HEK293 (cell line): ENCODE measurements at regions not wholly inside any gene's neighbourhood (a gene's known extent, or its start where the extent isn't known, plus 50 kb on each side); places are given as distances from the start of the nearest gene placed in this dataset.

Source experiments
- CTCF ChIA-PET: fragments of 350-600 bp; formaldehyde crosslinking; extraction: SDS; loops from one replicate; lab custom pipeline; 2021; ENCODE audit warnings: antibody characterized with exemption; lab: Yijun Ruan, JAX
- POLR2A ChIA-PET: fragments of 300-600 bp; formaldehyde crosslinking; extraction: SDS; loops from one replicate; lab custom pipeline; 2020; ENCODE audit warnings: antibody characterized with exemption, inconsistent platforms; lab: Yijun Ruan, JAX
- H3K27ac ChIP-seq: fragments of 200-500 bp; sonication (Bioruptor generic); 2 replicates; pipeline ENCODE4 v1.5.1; 2014; ENCODE audit warnings: low read depth, low read length, control low read depth, inconsistent platforms; ENCODE audit errors: extremely low read depth
- H3K36me3 ChIP-seq, 2 experiments: fragments of 200-500 bp in 1 of 2; sonication (Bioruptor generic) in 1 of 2; 1 replicate in 1 of 2; 2 replicates in 1 of 2; pipeline ENCODE4 v1.5.1; 2014 to 2017; ENCODE audit warnings: inconsistent platforms in 2 of 2, low read length in 2 of 2; ENCODE audit not compliant: control insufficient read depth in 2 of 2, insufficient read depth in 1 of 2
- H3K4me1 ChIP-seq: fragments of 200-500 bp; sonication (Bioruptor generic); 2 replicates; pipeline ENCODE4 v1.5.1; 2014; ENCODE audit warnings: mild to moderate bottlenecking, low read length, inconsistent platforms; ENCODE audit not compliant: control insufficient read depth, insufficient read depth
- H3K4me3 ChIP-seq: 2 replicates; pipeline ENCODE4 v1.5.1; 2011; ENCODE audit warnings: low read depth, mild to moderate bottlenecking, control low read depth, low read length, moderate library complexity
- H3K9me3 ChIP-seq: fragments of 200-500 bp; sonication (Bioruptor generic); 2 replicates; pipeline ENCODE4 v1.5.1; 2014; ENCODE audit warnings: low read depth, low read length, inconsistent platforms; ENCODE audit not compliant: control insufficient read depth, insufficient read depth
- EGR2 ChIP-seq: fragments of 450-650 bp; formaldehyde crosslinking; IDR thresholded peaks from 2 replicates; pipeline ENCODE4 v1.5.1; 2016; ENCODE audit warnings: low read depth, missing biosample characterization, missing genetic modification characterization
- KLF16 ChIP-seq: fragments of 450-650 bp; formaldehyde crosslinking; IDR thresholded peaks from 2 replicates; pipeline ENCODE4 v1.5.1; 2017; ENCODE audit warnings: missing biosample characterization, missing genetic modification characterization
- REPIN1 ChIP-seq: fragments of 450-650 bp; formaldehyde crosslinking; IDR thresholded peaks from 2 replicates; pipeline ENCODE4 v1.5.1; 2017; ENCODE audit warnings: missing biosample characterization, missing genetic modification characterization, low read depth
- YY2 ChIP-seq: fragments of 450-650 bp; formaldehyde crosslinking; IDR thresholded peaks from 2 replicates; pipeline ENCODE4 v1.5.1; 2016; ENCODE audit warnings: missing biosample characterization, missing genetic modification characterization
- ZBTB21 ChIP-seq: fragments of 450-650 bp; formaldehyde crosslinking; IDR thresholded peaks from 2 replicates; pipeline ENCODE4 v1.5.1; 2017; ENCODE audit warnings: missing biosample characterization, missing genetic modification characterization
- ZFP37 ChIP-seq: fragments of 450-650 bp; formaldehyde crosslinking; IDR thresholded peaks from 2 replicates; pipeline ENCODE4 v1.5.1; 2016; ENCODE audit warnings: missing biosample characterization, missing genetic modification characterization
- ZFP41 ChIP-seq: fragments of 450-650 bp; formaldehyde crosslinking; IDR thresholded peaks from 2 replicates; pipeline ENCODE4 v1.5.1; 2016; ENCODE audit warnings: missing biosample characterization, missing genetic modification characterization, borderline replicate concordance
- ZNF112 ChIP-seq: fragments of 450-650 bp; formaldehyde crosslinking; IDR thresholded peaks from 2 replicates; pipeline ENCODE4 v1.5.0; 2017; ENCODE audit warnings: missing biosample characterization, missing genetic modification characterization
- ZNF114 ChIP-seq: fragments of 450-650 bp; formaldehyde crosslinking; IDR thresholded peaks from 2 replicates; pipeline ENCODE4 v1.5.0; 2017; ENCODE audit warnings: missing biosample characterization, missing genetic modification characterization
- ZNF133 ChIP-seq: fragments of 450-650 bp; formaldehyde crosslinking; IDR thresholded peaks from 2 replicates; pipeline ENCODE4 v1.5.1; 2016; ENCODE audit warnings: missing biosample characterization, missing genetic modification characterization
- ZNF146 ChIP-seq: fragments of 450-650 bp; formaldehyde crosslinking; IDR thresholded peaks from 2 replicates; pipeline ENCODE4 v1.5.1; 2016; ENCODE audit warnings: missing biosample characterization, missing genetic modification characterization
- ZNF155 ChIP-seq: fragments of 450-650 bp; formaldehyde crosslinking; IDR thresholded peaks from 2 replicates; pipeline ENCODE4 v1.5.1; 2016; ENCODE audit warnings: missing biosample characterization, missing genetic modification characterization
- ZNF16 ChIP-seq: fragments of 450-650 bp; formaldehyde crosslinking; IDR thresholded peaks from 2 replicates; pipeline ENCODE4 v1.5.1; 2016; ENCODE audit warnings: low read depth, missing biosample characterization, missing genetic modification characterization
- ZNF19 ChIP-seq: fragments of 450-650 bp; formaldehyde crosslinking; IDR thresholded peaks from 2 replicates; pipeline ENCODE4; 2016; ENCODE audit warnings: missing biosample characterization, missing genetic modification characterization, low read depth
- ZNF202 ChIP-seq: fragments of 450-650 bp; formaldehyde crosslinking; IDR thresholded peaks from 2 replicates; pipeline ENCODE4 v1.5.1; 2016; ENCODE audit warnings: missing biosample characterization, missing genetic modification characterization, borderline replicate concordance
- ZNF214 ChIP-seq: fragments of 450-650 bp; formaldehyde crosslinking; IDR thresholded peaks from 2 replicates; pipeline ENCODE4 v1.5.1; 2017; ENCODE audit warnings: missing biosample characterization, mild to moderate bottlenecking, missing genetic modification characterization, borderline replicate concordance
- ZNF24 ChIP-seq: fragments of 450-650 bp; formaldehyde crosslinking; IDR thresholded peaks from 2 replicates; pipeline ENCODE4 v1.5.1; 2016; ENCODE audit warnings: missing biosample characterization, missing genetic modification characterization
- ZNF248 ChIP-seq: fragments of 450-650 bp; formaldehyde crosslinking; IDR thresholded peaks from 2 replicates; pipeline ENCODE4 v1.5.1; 2017; ENCODE audit warnings: missing biosample characterization, missing genetic modification characterization
- ZNF266 ChIP-seq: fragments of 450-650 bp; formaldehyde crosslinking; IDR thresholded peaks from 2 replicates; pipeline ENCODE4 v1.5.1; 2016; ENCODE audit warnings: missing biosample characterization, missing genetic modification characterization, low read depth
- ZNF292 ChIP-seq: fragments of 450-650 bp; formaldehyde crosslinking; IDR thresholded peaks from 2 replicates; pipeline ENCODE4 v1.5.1; 2016; ENCODE audit warnings: low read depth, missing biosample characterization, missing genetic modification characterization, borderline replicate concordance
- ZNF404 ChIP-seq: fragments of 450-650 bp; formaldehyde crosslinking; IDR thresholded peaks from 2 replicates; pipeline ENCODE4 v1.5.1; 2017; ENCODE audit warnings: missing biosample characterization, missing genetic modification characterization
- ZNF488 ChIP-seq: fragments of 450-650 bp; formaldehyde crosslinking; IDR thresholded peaks from 2 replicates; pipeline ENCODE4 v1.5.1; 2016; ENCODE audit warnings: missing biosample characterization, missing genetic modification characterization
- ZNF548 ChIP-seq: fragments of 450-650 bp; formaldehyde crosslinking; IDR thresholded peaks from 2 replicates; pipeline ENCODE4 v1.5.1; 2016; ENCODE audit warnings: missing biosample characterization, missing genetic modification characterization
- ZNF654 ChIP-seq: fragments of 450-650 bp; formaldehyde crosslinking; IDR thresholded peaks from 2 replicates; pipeline ENCODE4 v1.5.1; 2016; ENCODE audit warnings: low read depth, missing biosample characterization, missing genetic modification characterization
- ZNF701 ChIP-seq: fragments of 450-650 bp; formaldehyde crosslinking; IDR thresholded peaks from 2 replicates; pipeline ENCODE4 v1.5.1; 2016; ENCODE audit warnings: missing biosample characterization, missing genetic modification characterization
- ZNF747 ChIP-seq: fragments of 450-650 bp; formaldehyde crosslinking; IDR thresholded peaks from 2 replicates; pipeline ENCODE4 v1.5.1; 2016; ENCODE audit warnings: missing biosample characterization, missing genetic modification characterization
- ZNF785 ChIP-seq: fragments of 450-650 bp; formaldehyde crosslinking; IDR thresholded peaks from 2 replicates; pipeline ENCODE4 v1.5.1; 2016; ENCODE audit warnings: missing biosample characterization, missing genetic modification characterization
- ZNF830 ChIP-seq: fragments of 450-650 bp; IDR thresholded peaks from 2 replicates; pipeline ENCODE4 v1.5.0; 2018; ENCODE audit warnings: missing biosample characterization, missing genetic modification characterization, low read depth, mild to moderate bottlenecking, moderate library complexity
- ZNF837 ChIP-seq: fragments of 450-650 bp; formaldehyde crosslinking; IDR thresholded peaks from 2 replicates; pipeline ENCODE4 v1.5.1; 2016; ENCODE audit warnings: missing biosample characterization, missing genetic modification characterization
- ZNF843 ChIP-seq: fragments of 450-650 bp; formaldehyde crosslinking; IDR thresholded peaks from 2 replicates; pipeline ENCODE4 v1.5.1; 2016; ENCODE audit warnings: missing biosample characterization, missing genetic modification characterization
- TF ChIP-seq, protein P1 (sequence below): fragments of 450-650 bp; formaldehyde crosslinking; IDR thresholded peaks from 2 replicates; pipeline ENCODE4 v1.5.1; 2016; ENCODE audit warnings: missing biosample characterization, missing genetic modification characterization

DNA sequence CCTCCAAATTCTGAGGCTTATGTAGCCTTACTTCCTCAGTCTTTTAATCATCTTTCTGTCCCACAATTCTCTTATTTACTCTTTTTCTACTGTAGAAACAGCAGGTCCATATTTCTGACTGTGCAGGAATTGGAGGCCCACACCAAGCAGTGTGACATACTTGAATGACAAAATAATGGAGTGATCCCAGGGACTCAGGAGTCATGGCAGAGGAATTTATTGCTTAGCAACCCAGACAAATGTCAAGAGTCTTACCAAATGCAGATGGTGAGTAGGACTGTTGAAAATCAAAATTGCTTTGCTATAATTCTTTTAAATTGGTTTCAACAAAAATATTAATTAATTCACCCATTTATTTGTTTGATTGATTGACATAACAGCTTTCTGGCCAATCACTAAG lies 59.9 kb downstream of the HTR1B start:
- no peak for TF ChIP-seq ZNF843 (tag by site-specific recombination)
- TF ChIP-seq ZNF785 (tag by site-specific recombination), result no peak
- no peak for TF ChIP-seq EGR2 (tag by site-specific recombination)
- TF ChIP-seq ZBTB21 (tag by site-specific recombination), result no peak
- no peak for TF ChIP-seq ZNF830 (tag by site-specific recombination)
- no peak for TF ChIP-seq ZFP41 (tag by site-specific recombination)
- TF ChIP-seq ZNF133 (tag by site-specific recombination), result no peak
- no peak for TF ChIP-seq ZNF548 (tag by site-specific recombination)
- no peak for TF ChIP-seq ZNF202 (tag by site-specific recombination)
- TF ChIP-seq ZFP37, result no peak
- no peak for TF ChIP-seq ZNF248 (tag by site-specific recombination)
- TF ChIP-seq YY2 (tag by site-specific recombination), result no peak
- TF ChIP-seq ZNF19 (tag by site-specific recombination), result no peak
- CTCF ChIA-PET, result interaction anchor here (1.6 kb wide), 1 partner anchor 54 kb away, joined by 5 read pairs; no protein-coding TSS in a partner anchor
- no peak overlapping the region for H3K27ac ChIP-seq
- no peak overlapping the region for H3K4me3 ChIP-seq
- no peaks in the 10 kb centered on the region for H3K36me3 ChIP-seq
- H3K9me3 ChIP-seq, result no peaks in the 10 kb centered on the region
- no peaks in the 10 kb centered on the region for H3K4me1 ChIP-seq
- POLR2A ChIA-PET, result no interaction called here

- POLR2A ChIA-PET, result no interaction called here
- no peaks in the 10 kb centered on the region for H3K36me3 ChIP-seq
- no peaks in the 10 kb centered on the region for H3K9me3 ChIP-seq
- H3K27ac ChIP-seq, result no peak overlapping the region
- CTCF ChIA-PET, result no interaction called here
- TF ChIP-seq ZNF747 (tag by site-specific recombination) (no peak), ZBTB21 (tag by site-specific recombination) (no peak), ZNF488 (no peak), ZNF16 (tag by site-specific recombination) (no peak), ZNF112 (tag by site-specific recombination) (no peak), ZNF654 (tag by site-specific recombination) (no peak), ZNF701 (tag by site-specific recombination) (no peak), KLF16 (tag by site-specific recombination) (no peak), ZNF114 (tag by site-specific recombination) (no peak), ZNF843 (tag by site-specific recombination) (no peak), ZNF214 (no peak)
- TF ChIP-seq, all 188 proteins: peak for 0
- H3K4me1 ChIP-seq, result no peaks in the 10 kb centered on the region
- H3K4me3 ChIP-seq, result no peak overlapping the region
These were observed 62.1 kb downstream of the HTR1B start for GRCh38 chr6:77401231-77401630.

DNA sequence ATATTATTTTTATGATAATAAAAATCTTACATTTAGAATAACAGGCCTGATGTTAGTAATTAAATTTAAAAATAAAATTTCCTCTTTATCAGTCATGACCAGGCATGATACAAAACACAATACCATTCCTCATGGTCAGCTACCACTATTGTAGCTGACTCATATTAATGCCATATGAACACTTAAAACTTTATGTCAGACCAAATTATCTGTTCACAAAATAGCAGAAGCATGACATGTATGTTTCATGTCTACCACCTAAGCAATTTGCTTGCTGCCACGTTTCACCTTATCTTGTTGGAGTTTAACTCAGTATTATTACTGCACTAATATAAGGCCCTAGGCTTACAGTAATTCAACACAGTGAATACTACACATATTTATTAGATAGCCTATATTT lies 65.7 kb downstream of the HTR1B start:
- TF ChIP-seq ZNF24 (tag by site-specific recombination) (no peak), ZNF266 (tag by site-specific recombination) (no peak), REPIN1 (tag by site-specific recombination) (no peak), ZNF155 (tag by site-specific recombination) (no peak), ZNF830 (tag by site-specific recombination) (no peak), ZNF837 (tag by site-specific recombination) (no peak), ZNF404 (tag by site-specific recombination) (no peak), ZNF146 (tag by site-specific recombination) (no peak), ZNF292 (tag by site-specific recombination) (no peak)
- TF ChIP-seq, protein P1, sequence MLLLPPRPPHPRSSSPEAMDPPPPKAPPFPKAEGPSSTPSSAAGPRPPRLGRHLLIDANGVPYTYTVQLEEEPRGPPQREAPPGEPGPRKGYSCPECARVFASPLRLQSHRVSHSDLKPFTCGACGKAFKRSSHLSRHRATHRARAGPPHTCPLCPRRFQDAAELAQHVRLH (tag by site-specific recombination), result no peak
- CTCF ChIA-PET, result no interaction called here
- POLR2A ChIA-PET, result no interaction called here

More for the DNA sequence above, 65.7 kb downstream of the HTR1B start:
- no peaks in the 10 kb centered on the region for H3K9me3 ChIP-seq
- H3K4me1 ChIP-seq, result no peaks in the 10 kb centered on the region
- no peak overlapping the region for H3K27ac ChIP-seq
- no peaks in the 10 kb centered on the region for H3K36me3 ChIP-seq
- no peak overlapping the region for H3K4me3 ChIP-seq
